HG03457 (cell line): ENCODE measurements at regions not wholly inside any gene's neighbourhood (a gene's known extent, or its start where the extent isn't known, plus 50 kb on each side); places are given as distances from the start of the nearest gene placed in this dataset.
A peak's percentile ranks its signal among the peaks of the same experiment; 100 is the strongest.

Experiments
- ATAC-seq: cut with Tn5 transposase; IDR thresholded peaks from one replicate; pipeline ENCODE4 v1.9.1; 2021; ENCODE audit warnings: moderate number of reproducible peaks; ENCODE audit not compliant: unreplicated experiment

- no peak for ATAC-seq
These were observed 201.4 kb downstream of the ZNF462 start for GRCh38 chr9:107064378-107064777.

DNA sequence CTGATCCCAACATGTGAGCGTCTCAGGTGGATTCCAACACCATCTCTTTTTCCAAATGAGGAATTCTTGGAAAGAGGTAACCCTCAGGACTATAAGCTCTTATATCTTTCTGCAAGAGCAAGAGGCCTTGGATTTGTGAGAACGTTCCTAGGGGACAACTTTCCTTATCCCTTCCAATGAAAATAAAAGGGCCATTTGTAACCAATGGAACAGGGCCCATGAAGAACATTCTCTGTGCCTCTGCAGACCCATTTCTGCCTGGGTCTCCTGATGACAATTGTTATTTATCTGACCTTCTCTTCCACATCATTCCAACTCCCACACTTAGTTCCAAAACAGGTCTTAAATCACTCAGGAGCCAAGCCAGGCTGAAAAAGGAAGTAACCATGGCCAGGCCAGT, 202.6 kb downstream of the ZNF462 start:
- no peak for ATAC-seq

DNA sequence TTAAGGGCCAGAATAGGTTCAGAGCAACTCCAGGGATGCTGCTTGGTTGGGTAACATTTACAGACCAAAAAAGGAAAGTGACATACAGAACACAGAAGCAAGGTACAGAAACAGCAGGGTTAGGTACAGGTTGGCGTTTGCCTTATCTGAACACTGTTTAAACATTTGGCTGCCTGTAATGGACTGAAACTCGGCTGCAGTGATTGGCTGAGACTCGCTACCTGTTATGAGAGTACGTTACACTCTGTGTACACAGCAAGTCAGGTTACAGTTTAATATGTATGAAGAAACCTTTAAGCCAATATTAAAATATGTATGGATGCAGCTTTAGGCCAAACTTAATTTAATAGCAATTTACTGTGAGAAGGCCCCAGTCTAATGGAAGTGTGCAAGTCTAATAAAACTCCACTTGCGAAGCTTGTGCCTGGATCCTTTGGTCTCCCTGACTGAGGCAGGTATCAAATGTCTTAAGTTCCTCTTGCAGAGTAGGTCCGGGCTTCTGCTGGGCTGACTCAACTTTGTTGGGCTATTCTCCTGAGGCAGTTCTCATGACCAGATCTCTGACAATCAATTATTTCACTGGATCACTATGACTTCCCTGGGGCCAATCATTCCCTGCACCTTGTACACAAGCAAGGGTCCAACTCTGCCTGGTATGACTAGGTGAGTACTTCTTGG, 204.9 kb downstream of the ZNF462 start:
- no peak for ATAC-seq

DNA sequence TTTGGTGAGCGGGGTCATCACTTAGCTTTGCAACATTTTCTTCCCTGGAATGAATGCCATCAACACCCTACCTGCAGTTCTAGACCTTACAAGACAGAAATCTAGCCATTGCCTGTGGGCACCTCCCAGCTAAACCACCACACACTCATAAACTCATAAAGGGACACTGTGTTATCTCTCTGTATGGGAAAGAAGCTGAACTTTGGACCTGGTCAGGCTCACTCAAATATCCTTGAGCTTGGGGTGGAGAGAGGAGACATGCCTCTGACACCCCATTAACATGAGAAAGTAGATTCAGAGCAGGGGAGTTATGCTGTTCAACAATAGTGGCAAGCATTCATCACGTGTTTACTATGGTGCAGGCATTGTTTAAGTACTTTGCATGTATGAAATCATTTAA, 205.6 kb downstream of the ZNF462 start:
- no peak for ATAC-seq

- no peak for ATAC-seq
These were observed 207.6 kb downstream of the ZNF462 start for GRCh38 chr9:107070586-107070985.

- no peak for ATAC-seq
These were observed 205.0 kb upstream of the RAD23B start for GRCh38 chr9:107078061-107078460.

DNA sequence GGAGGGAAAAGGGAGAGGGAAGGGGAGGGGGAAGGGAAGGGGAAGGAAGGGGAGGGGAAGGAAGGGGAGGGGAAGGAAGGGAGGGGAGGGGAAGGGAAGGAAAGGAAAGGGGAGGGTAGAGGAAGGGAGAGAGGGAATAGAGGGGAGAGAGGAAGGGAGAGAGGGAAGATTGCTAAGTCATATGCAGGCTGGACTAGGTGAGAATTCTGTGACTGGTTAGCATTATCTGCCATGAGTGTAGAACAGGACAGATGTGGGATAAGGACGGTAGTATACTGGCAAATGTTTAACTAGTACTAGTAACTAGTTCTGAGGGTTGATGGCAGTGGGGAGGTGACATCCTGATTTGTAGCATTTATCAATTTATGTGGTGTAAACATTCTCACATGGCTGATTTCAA, 203.5 kb upstream of the RAD23B start:
- ATAC-seq, result no peak

- ATAC-seq, result no peak
These were observed 202.9 kb upstream of the RAD23B start for GRCh38 chr9:107080130-107080529.

GRCh38 chr9:107086460-107086859, 196.6 kb upstream of the RAD23B start:
- ATAC-seq, result no peak

- no peak for ATAC-seq
These were observed 195.9 kb upstream of the RAD23B start for GRCh38 chr9:107087222-107087621.

- ATAC-seq, result no peak
These were observed 192.9 kb upstream of the RAD23B start for GRCh38 chr9:107090218-107090617.

GRCh38 chr9:107093365-107094060, 189.6 kb upstream of the RAD23B start:
- ATAC-seq, result no peak

- no peak for ATAC-seq
These were observed 188.7 kb upstream of the RAD23B start for GRCh38 chr9:107094370-107094769.

GRCh38 chr9:107100591-107100990, 182.5 kb upstream of the RAD23B start:
- no peak for ATAC-seq

DNA sequence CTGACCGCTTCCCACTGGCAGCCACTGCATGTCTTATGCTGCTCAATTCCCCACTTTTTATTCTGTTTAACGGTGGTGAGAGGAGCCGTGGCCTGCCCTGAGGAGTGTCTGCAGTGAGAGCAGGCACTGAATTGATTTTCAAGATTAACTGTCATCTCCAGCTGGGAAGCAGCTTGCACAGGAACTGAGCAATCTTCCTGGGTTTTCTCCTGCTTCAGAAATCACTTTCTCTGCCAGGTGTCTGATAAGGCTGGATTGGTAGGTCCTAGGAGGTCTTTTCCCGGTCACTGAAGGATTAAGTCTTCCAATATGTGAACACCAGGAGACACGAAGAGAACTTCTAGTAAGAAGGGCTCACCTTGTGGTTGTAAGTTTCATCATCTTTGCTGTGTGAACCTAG, 181.1 kb upstream of the RAD23B start:
- ATAC-seq, result no peak

GRCh38 chr9:107103621-107104020, 179.5 kb upstream of the RAD23B start:
- no peak for ATAC-seq

- ATAC-seq, result no peak
These were observed 177.3 kb upstream of the RAD23B start for GRCh38 chr9:107105784-107106183.

- ATAC-seq, result no peak
These were observed 176.7 kb upstream of the RAD23B start for GRCh38 chr9:107106416-107106815.

DNA sequence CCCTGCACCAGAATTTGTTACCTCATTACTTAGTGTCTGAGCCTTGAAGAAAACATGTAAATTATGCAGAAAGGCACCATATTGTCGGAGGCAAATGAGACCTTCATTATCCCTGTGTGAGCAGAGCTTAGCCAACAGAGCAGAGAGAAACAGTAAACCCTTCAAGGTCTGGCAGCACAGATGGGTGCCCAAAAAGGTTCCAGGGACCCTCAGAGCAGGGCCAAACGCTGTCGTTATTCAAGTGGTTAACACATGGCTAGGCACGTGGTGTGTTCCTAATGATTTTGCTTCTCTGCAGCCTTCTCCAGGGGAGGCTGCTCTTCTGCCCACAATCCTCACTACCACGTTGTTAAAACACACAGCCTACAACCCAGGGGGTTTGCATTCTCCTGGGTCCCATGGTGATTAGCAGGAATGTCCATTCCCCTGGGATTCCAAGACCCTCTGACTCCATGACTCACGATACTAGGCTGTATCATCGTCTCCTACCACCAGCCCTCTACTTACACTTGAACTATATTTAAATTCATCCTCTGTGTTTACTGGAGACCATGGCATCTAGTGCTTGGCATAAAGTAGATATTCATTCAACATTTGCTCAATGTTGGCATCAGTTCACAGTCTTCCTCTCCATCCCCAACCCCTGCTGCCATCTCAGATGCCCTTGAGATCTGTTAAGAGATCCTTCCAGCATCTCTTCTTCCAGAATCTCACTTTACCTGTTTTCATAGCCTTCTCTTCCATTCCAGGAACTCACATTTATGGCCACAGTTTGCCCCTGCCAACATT, 174.5 kb upstream of the RAD23B start:
- ATAC-seq, result no peak

DNA sequence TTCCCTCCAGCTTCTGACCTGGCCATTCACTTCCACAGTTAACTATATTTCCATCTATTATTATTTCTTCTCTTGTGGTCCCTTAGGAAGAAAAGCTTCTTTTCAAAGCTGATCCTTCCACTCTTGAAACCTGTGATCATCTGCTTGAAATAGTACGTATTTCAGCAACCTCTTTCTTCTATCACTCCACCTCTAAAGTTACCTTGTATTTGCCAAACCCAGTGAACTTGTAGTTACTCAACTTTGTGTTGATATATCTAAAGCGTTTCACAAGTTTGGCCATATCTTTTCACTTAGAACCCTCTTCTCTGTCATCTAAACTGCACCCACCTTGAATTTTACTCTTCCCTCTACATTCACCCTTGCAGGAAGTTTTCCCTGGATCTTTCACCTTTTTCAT, 173.8 kb upstream of the RAD23B start:
- ATAC-seq, result no peak

GRCh38 chr9:107110153-107110552, 172.9 kb upstream of the RAD23B start:
- ATAC-seq, result no peak

- ATAC-seq, result peak; percentile 78
These were observed 170.3 kb upstream of the RAD23B start for GRCh38 chr9:107112707-107113243.
